Lung microvascular endothelial cell (primary cell): ENCODE measurements at regions not wholly inside any gene's neighbourhood (a gene's known extent, or its start where the extent isn't known, plus 50 kb on each side); places are given as distances from the start of the nearest gene placed in this dataset.
A peak's percentile ranks its signal among the peaks of the same experiment; 100 is the strongest.
"Not testable (repeated sequence)": the region's sequence is repeated elsewhere in the genome, so short reads cannot be mapped to it uniquely, and the experiment has no call there.

Source experiments
- DNase-seq, 2 donors: peaks; one replicate each; pipeline versions ENCODE4 v3.0.0 to v3.0.0-alpha.2; 2010; ENCODE audit warnings: low read depth in 2 of 2

- DNase-seq: no peak
Observed at GRCh38 chr13:110809871-110810486, 96.5 kb downstream of the ING1 start.

- no peak for DNase-seq
Observed at GRCh38 chr13:110811008-110811720, 97.7 kb downstream of the ING1 start.

GRCh38 chr13:110811771-110812120 lies 98.2 kb downstream of the ING1 start:
- no peak for DNase-seq

- DNase-seq: peak in 1 of 2 donors; percentile 21
Observed at GRCh38 chr13:110812121-110812868, 98.8 kb downstream of the ING1 start.

GRCh38 chr13:110812869-110813645 lies 99.6 kb downstream of the ING1 start:
- no peak for DNase-seq

GRCh38 chr13:110813646-110814624 lies 100.4 kb downstream of the ING1 start:
- peak in 1 of 2 donors; percentile 15 for DNase-seq

GRCh38 chr13:110815471-110816204 lies 99.2 kb downstream of the ANKRD10 start:
- DNase-seq: no peak

GRCh38 chr13:110816500-110816899 lies 98.4 kb downstream of the ANKRD10 start:
- no peak for DNase-seq

GRCh38 chr13:110817143-110817542 lies 97.7 kb downstream of the ANKRD10 start:
- no peak for DNase-seq

GRCh38 chr13:110818747-110819146 lies 96.1 kb downstream of the ANKRD10 start:
- no peak for DNase-seq

GRCh38 chr13:110819203-110820014 lies 95.5 kb downstream of the ANKRD10 start:
- peak; percentile 74 to 86 for DNase-seq

GRCh38 chr13:110820322-110820721 lies 94.5 kb downstream of the ANKRD10 start:
- DNase-seq: no peak

GRCh38 chr13:110821837-110822668 lies 92.8 kb downstream of the ANKRD10 start:
- DNase-seq: not testable (repeated sequence)

GRCh38 chr13:110822669-110822945 lies 92.3 kb downstream of the ANKRD10 start:
- DNase-seq: no peak

- DNase-seq: no peak
Observed at GRCh38 chr13:110824702-110825300, 90.1 kb downstream of the ANKRD10 start.

- DNase-seq: no peak
Observed at GRCh38 chr13:110825516-110825915, 89.4 kb downstream of the ANKRD10 start.

- DNase-seq: no peak
Observed at GRCh38 chr13:110826101-110826500, 88.8 kb downstream of the ANKRD10 start.
